ENCODE measurements at regions not wholly inside any gene's neighbourhood (a gene's known extent, or its start where the extent isn't known, plus 50 kb on each side); places are given as distances from the start of the nearest gene placed in this dataset.
A peak's percentile ranks its signal among the peaks of the same experiment; 100 is the strongest.

DNA sequence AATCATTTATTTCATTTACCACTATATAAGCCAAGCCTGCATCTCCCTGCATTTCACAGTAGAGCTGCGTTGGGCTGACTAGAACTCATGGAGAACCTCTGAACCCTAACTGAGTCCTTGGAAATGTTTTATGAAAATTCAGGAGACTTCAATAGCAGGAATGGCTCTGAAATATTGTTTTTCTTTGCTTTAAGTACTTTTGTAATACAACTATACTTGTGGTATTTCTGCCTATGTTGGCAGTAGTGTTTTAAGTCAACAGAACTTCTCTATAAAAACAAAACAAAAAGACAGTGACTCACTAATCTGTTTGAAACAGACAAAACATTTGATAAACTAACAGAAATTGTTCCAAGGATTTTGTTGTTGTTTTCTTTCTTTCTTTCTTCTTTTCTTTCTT lies 489.2 kb upstream of the MEF2C start:
- no peak overlapping the region for H3K4me3 ChIP-seq (replicated peaks in 1 of 2; ENCODE audit: low read depth in 2 of 2, low read length in 2 of 2)
- TF ChIP-seq, protein P1, sequence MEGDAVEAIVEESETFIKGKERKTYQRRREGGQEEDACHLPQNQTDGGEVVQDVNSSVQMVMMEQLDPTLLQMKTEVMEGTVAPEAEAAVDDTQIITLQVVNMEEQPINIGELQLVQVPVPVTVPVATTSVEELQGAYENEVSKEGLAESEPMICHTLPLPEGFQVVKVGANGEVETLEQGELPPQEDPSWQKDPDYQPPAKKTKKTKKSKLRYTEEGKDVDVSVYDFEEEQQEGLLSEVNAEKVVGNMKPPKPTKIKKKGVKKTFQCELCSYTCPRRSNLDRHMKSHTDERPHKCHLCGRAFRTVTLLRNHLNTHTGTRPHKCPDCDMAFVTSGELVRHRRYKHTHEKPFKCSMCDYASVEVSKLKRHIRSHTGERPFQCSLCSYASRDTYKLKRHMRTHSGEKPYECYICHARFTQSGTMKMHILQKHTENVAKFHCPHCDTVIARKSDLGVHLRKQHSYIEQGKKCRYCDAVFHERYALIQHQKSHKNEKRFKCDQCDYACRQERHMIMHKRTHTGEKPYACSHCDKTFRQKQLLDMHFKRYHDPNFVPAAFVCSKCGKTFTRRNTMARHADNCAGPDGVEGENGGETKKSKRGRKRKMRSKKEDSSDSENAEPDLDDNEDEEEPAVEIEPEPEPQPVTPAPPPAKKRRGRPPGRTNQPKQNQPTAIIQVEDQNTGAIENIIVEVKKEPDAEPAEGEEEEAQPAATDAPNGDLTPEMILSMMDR (IDR thresholded peaks at IDR 0.05; ENCODE audit: low read depth, low read length), result no peak
- peak in 1 of 2 donors; percentile 64 for DNase-seq (ENCODE audit: low read depth in 2 of 2)

DNA sequence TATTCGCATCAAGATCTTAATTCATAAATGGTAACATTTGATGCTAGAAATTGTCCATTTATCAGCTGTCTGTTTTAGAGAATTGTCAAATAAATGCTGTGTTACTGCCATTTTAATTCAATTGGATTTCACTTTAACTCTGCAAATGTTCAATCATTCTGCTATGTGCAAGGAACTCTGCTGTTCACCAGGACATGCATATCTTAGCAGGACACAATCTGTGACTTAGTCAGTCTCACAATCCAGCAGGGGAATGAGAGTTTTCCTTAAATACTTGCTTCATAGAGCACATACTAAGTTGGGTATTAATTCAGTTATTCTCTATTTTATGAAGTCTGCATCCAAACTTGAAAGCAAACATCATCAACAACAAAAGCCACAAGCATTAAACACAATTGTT lies 488.7 kb upstream of the MEF2C start:
- H3K4me3 ChIP-seq (replicated peaks in 1 of 2; ENCODE audit: low read depth in 2 of 2, low read length in 2 of 2), result no peak overlapping the region
- TF ChIP-seq, protein P1 (IDR thresholded peaks at IDR 0.05; ENCODE audit: low read depth, low read length), result no peak
- no peak for DNase-seq (ENCODE audit: low read depth in 2 of 2)

DNA sequence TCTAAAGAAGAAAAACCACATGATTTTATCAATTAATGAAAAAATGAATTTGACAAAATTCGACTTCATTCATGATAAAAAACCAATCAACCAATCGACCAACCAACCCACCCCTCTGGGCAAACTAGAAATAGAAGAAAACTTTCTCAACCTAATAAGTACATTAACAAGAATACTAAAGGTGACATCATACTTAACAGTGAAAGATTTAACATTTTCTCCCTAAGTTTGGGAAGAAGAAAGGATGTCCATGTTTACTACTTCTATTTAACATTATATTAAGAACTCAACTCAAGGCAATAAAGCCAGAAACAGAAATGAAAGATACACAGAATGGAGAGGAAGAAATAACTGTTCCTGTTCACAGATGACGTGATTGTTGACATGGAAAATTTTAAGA lies 476.1 kb upstream of the MEF2C start:
- TF ChIP-seq, protein P1 (IDR thresholded peaks at IDR 0.05; ENCODE audit: low read depth, low read length), result no peak
- no peak overlapping the region for H3K4me3 ChIP-seq (replicated peaks in 1 of 2; ENCODE audit: low read depth in 2 of 2, low read length in 2 of 2)
- DNase-seq (ENCODE audit: low read depth in 2 of 2), result no peak

DNA sequence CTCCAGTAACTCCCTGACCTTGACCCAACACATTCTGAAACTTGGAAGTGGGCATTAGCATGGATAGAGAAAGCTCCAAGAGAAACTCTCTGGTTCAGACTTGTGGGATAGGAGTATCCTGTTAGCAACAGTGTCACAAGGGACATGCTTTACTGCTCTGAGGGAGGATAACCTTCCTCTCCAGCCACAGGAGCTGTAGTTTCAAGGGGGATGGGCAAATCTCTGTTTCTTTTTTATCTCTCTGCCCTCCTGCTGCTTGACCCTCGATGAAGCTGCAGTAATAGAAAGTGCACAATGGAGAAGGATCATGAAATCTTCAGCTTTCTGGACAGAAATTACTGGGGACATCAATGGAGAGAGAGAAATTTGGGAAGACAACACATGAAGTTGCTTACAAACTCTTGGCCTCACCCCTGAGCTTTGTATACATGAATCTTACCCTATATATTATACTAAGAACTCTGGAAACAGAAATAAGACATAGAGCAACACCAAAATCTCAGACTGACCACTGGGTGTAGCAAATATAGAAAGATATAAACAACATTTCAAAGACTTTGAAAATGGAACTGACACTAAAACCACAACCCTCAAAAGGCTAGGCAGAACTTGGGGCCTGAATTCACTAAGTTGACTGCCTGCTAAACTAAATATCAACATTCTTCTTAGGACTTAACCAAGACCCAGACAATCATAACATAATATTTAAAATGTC lies 471.0 kb upstream of the MEF2C start:
- H3K4me3 ChIP-seq (replicated peaks in 1 of 2; ENCODE audit: low read depth in 2 of 2, low read length in 2 of 2), result no peak overlapping the region
- TF ChIP-seq, protein P1 (IDR thresholded peaks at IDR 0.05; ENCODE audit: low read depth, low read length), result no peak
- DNase-seq (ENCODE audit: low read depth in 2 of 2), result no peak

DNA sequence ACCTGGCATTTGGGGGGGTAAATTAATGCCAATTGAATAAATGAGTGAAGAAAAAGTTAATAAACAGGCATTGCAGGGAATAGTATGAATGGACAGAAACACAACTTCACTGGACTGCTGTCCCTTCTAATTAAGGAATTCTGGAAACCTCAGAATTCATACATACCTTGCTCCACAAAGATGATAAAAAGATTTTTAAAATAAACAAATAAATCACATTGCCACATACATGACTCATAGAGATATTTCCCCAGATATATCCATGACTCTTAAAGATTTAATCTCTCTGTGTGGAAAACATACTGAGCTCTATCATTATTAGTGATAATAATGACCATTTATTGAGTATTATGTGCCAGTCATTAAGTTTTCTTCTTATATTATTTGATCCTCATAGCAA lies 469.0 kb upstream of the MEF2C start:
- peak in 1 of 2 donors; percentile 47 for DNase-seq (ENCODE audit: low read depth in 2 of 2)
- H3K4me3 ChIP-seq (replicated peaks in 1 of 2; ENCODE audit: low read depth in 2 of 2, low read length in 2 of 2), result no peak overlapping the region
- TF ChIP-seq, protein P1 (IDR thresholded peaks at IDR 0.05; ENCODE audit: low read depth, low read length), result no peak

DNA sequence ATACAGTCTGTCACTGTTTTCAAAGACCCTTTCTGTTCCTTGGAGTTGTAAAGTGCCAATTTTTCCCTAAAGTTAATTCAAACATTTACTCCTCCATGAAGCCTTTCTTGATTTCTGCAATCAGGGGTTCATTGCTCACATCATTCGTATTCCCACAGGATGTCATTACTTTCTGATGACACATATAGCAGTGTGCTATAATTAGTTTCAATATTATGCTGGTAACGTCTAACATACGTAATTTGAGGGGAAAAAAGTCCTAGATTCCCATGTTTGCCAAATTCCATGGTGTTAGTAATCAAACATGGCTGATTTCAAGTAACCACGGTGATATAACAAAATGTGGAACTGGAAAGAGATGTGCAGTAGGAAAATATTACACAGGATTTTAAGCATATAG lies 468.2 kb upstream of the MEF2C start:
- TF ChIP-seq, protein P1 (IDR thresholded peaks at IDR 0.05; ENCODE audit: low read depth, low read length), result no peak
- no peak overlapping the region for H3K4me3 ChIP-seq (replicated peaks in 1 of 2; ENCODE audit: low read depth in 2 of 2, low read length in 2 of 2)
- peak; percentile 62 to 91 for DNase-seq (ENCODE audit: low read depth in 2 of 2)

DNA sequence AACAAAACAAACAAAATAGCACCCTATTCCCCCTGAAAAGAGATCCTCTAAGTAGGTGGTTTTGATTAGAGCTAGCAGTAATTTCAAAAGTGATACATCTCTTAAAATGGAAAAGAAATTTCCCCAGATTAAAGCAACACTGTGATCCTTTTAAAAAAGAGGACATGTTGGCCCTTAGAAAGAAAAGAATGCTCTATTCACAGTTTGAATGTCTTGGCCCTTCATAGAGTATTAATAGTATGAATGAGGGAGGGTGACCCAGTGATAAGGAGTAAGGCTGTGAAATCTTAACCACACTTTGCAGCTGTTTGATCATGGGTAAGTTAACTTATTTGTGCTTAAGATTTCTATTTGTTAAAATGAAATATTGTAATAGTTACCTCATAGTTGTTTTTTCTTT lies 467.7 kb upstream of the MEF2C start:
- no peak for DNase-seq (ENCODE audit: low read depth in 2 of 2)
- no peak overlapping the region for H3K4me3 ChIP-seq (replicated peaks in 1 of 2; ENCODE audit: low read depth in 2 of 2, low read length in 2 of 2)
- TF ChIP-seq, protein P1 (IDR thresholded peaks at IDR 0.05; ENCODE audit: low read depth, low read length), result no peak

Data from cardiac fibroblast (primary cell).